ENCODE measurements at regions not wholly inside any gene's neighbourhood (a gene's known extent, or its start where the extent isn't known, plus 50 kb on each side); places are given as distances from the start of the nearest gene placed in this dataset.

- Histone ChIP-seq H3K27me3 (ENCODE audit: insufficient read depth, low read depth) (no peaks in the 10 kb centered on the region), H3K9me3 (ENCODE audit: insufficient read depth, low read depth) (no peaks in the 10 kb centered on the region), H3K27ac (no peak overlapping the region), H3K4me2 (no peak overlapping the region), H3K36me3 (ENCODE audit: low read depth) (no peaks in the 10 kb centered on the region), H2AFZ (no peak overlapping the region), H3K4me3 (no peak overlapping the region), H3K9me2 (ENCODE audit: insufficient read depth) (no peaks in the 10 kb centered on the region), H3K79me2 (ENCODE audit: low read depth) (no peaks in the 10 kb centered on the region), H3F3A (ENCODE audit: insufficient read depth, low read depth) (no peaks in the 10 kb centered on the region), H4K20me1 (ENCODE audit: insufficient read depth) (no peaks in the 10 kb centered on the region), H3K4me1 (replicated peaks; ENCODE audit: insufficient read depth) (no peaks in the 10 kb centered on the region)
- TF ChIP-seq EZH2 (IDR thresholded peaks at IDR 0.05; ENCODE audit: low read depth) (no peak), CTCF (conservative IDR thresholded peaks at IDR 0.05) (no peak)
- BruUV-seq (replicated peaks) = no TSS peak
- ChIA-PET POLR2A (ENCODE audit: unreplicated experiment) (no interaction called here), CTCF (no interaction called here)
- no peak for DNase-seq
- intact Hi-C loops (cut with micrococcal nuclease; ENCODE audit: unreplicated experiment) = no loop called here
Measured at GRCh38 chr9:103627731-103628130, 466.4 kb upstream of the SMC2 start.

GRCh38 chr9:103649086-103649485 is 445.0 kb upstream of the SMC2 start:
- Histone ChIP-seq H3K9me2 (ENCODE audit: insufficient read depth) (no peaks in the 10 kb centered on the region), H3K36me3 (ENCODE audit: low read depth) (no peaks in the 10 kb centered on the region), H3K4me2 (no peak overlapping the region), H3K27me3 (ENCODE audit: insufficient read depth, low read depth) (no peaks in the 10 kb centered on the region), H3K9me3 (ENCODE audit: insufficient read depth, low read depth) (no peaks in the 10 kb centered on the region), H3K27ac (no peak overlapping the region), H3K79me2 (ENCODE audit: low read depth) (no peaks in the 10 kb centered on the region), H4K20me1 (ENCODE audit: insufficient read depth) (no peaks in the 10 kb centered on the region), H3F3A (ENCODE audit: insufficient read depth, low read depth) (no peaks in the 10 kb centered on the region), H3K4me1 (replicated peaks; ENCODE audit: insufficient read depth) (no peaks in the 10 kb centered on the region), H2AFZ (no peak overlapping the region), H3K4me3 (no peak overlapping the region)
- BruUV-seq (replicated peaks) = no TSS peak
- TF ChIP-seq CTCF (conservative IDR thresholded peaks at IDR 0.05) (no peak), EZH2 (IDR thresholded peaks at IDR 0.05; ENCODE audit: low read depth) (no peak)
- intact Hi-C loops (cut with micrococcal nuclease; ENCODE audit: unreplicated experiment) = no loop called here
- DNase-seq = no peak
- ChIA-PET POLR2A (ENCODE audit: unreplicated experiment) (no interaction called here), CTCF (no interaction called here)

GRCh38 chr9:103658156-103658555 is 436.0 kb upstream of the SMC2 start:
- H3K9me3 ChIP-seq (ENCODE audit: insufficient read depth, low read depth) = no peaks in the 10 kb centered on the region
- no peak overlapping the region for H3K4me2 ChIP-seq
- no peaks in the 10 kb centered on the region for H3K9me2 ChIP-seq (ENCODE audit: insufficient read depth)
- no TSS peak for BruUV-seq (replicated peaks)
- no peak overlapping the region for H3K27ac ChIP-seq
- no peaks in the 10 kb centered on the region for H3K36me3 ChIP-seq (ENCODE audit: low read depth)
- H2AFZ ChIP-seq = no peak overlapping the region
- no peaks in the 10 kb centered on the region for H4K20me1 ChIP-seq (ENCODE audit: insufficient read depth)
- ChIA-PET CTCF (no interaction called here), POLR2A (ENCODE audit: unreplicated experiment) (no interaction called here)
- H3K4me3 ChIP-seq = no peak overlapping the region
- H3K79me2 ChIP-seq (ENCODE audit: low read depth) = no peaks in the 10 kb centered on the region
- H3K4me1 ChIP-seq (replicated peaks; ENCODE audit: insufficient read depth) = no peaks in the 10 kb centered on the region
- no peaks in the 10 kb centered on the region for H3F3A ChIP-seq (ENCODE audit: insufficient read depth, low read depth)
- no peak for TF ChIP-seq CTCF (conservative IDR thresholded peaks at IDR 0.05)
- no peak for TF ChIP-seq EZH2 (IDR thresholded peaks at IDR 0.05; ENCODE audit: low read depth)
- DNase-seq = no peak
- intact Hi-C loops (cut with micrococcal nuclease; ENCODE audit: unreplicated experiment) = no loop called here
- no peaks in the 10 kb centered on the region for H3K27me3 ChIP-seq (ENCODE audit: insufficient read depth, low read depth)

Data from PC-9 (cell line).